ENCODE measurements at regions not wholly inside any gene's neighbourhood (a gene's known extent, or its start where the extent isn't known, plus 50 kb on each side); places are given as distances from the start of the nearest gene placed in this dataset.

GRCh38 chr6:19608546-19608945 is 228.6 kb upstream of the ID4 start (continued):
- TF ChIP-seq ZNF687 (IDR thresholded peaks at IDR 0.05): no peak
- TF ChIP-seq FOS (IDR thresholded peaks at IDR 0.05; ENCODE audit: borderline replicate concordance, extremely low read depth, insufficient read length): no peak
- no peak for TF ChIP-seq USF1 (IDR thresholded peaks at IDR 0.05; ENCODE audit: borderline replicate concordance, extremely low read length, insufficient read depth, low read depth, low read length)
- no peak for TF ChIP-seq CREB1 (IDR thresholded peaks at IDR 0.05; ENCODE audit: low read depth)
- TF ChIP-seq BHLHE40 (IDR thresholded peaks at IDR 0.05; ENCODE audit: borderline replicate concordance in 1 of 2, low read depth in 2 of 2, low read length in 1 of 2): no peak

GRCh38 chr6:19609972-19610641 is 227.1 kb upstream of the ID4 start:
- no peaks in the 10 kb centered on the region for H3K4me1 ChIP-seq (ENCODE audit: control insufficient read depth, insufficient read depth, low read length)
- no peak for DNase-seq (ENCODE audit: low read depth, low spot score)
- intact Hi-C loops (cut with micrococcal nuclease; ENCODE audit: unreplicated experiment) (no loop called here), in situ Hi-C loops (cut with MboI) (no loop called here)
- FAIRE-seq: no peak
- ChIA-PET POLR2A (no interaction called here), CTCF (no interaction called here), SMC1A (ENCODE audit: uncharacterized antibody, unreplicated experiment) (no interaction called here), RAD21 (ENCODE audit: unreplicated experiment) (no interaction called here)
- no peaks in the 10 kb centered on the region for H3K27me3 ChIP-seq (replicated peaks in 1 of 2; ENCODE audit: control insufficient read depth in 2 of 2, insufficient read depth in 2 of 2, low read length in 1 of 2)
- no peaks in the 10 kb centered on the region for H3K79me2 ChIP-seq (ENCODE audit: control insufficient read depth, insufficient read depth, low read length)
- H3K9ac ChIP-seq (ENCODE audit: control insufficient read depth, insufficient read depth, low read length): no peak overlapping the region
- no peak for ATAC-seq
- TF ChIP-seq FOXK2 (IDR thresholded peaks at IDR 0.05) (no peak), YBX1 (IDR thresholded peaks at IDR 0.05) (no peak), IKZF1 (conservative IDR thresholded peaks at IDR 0.05) (no peak), CHD1 (IDR thresholded peaks at IDR 0.05; ENCODE audit: low read depth, low read length) (no peak), JUNB (IDR thresholded peaks at IDR 0.05) (no peak), MXI1 (IDR thresholded peaks at IDR 0.05; ENCODE audit: low read depth, low read length) (no peak), RELA (IDR thresholded peaks at IDR 0.05; ENCODE audit: borderline replicate concordance, partially characterized antibody) (no peak), BACH1 (IDR thresholded peaks at IDR 0.05; ENCODE audit: borderline replicate concordance) (no peak), HDGF (IDR thresholded peaks at IDR 0.05) (no peak), NFYA (IDR thresholded peaks at IDR 0.05; ENCODE audit: borderline replicate concordance, low read depth, low read length) (no peak), CBX5 (IDR thresholded peaks at IDR 0.05; ENCODE audit: low read depth) (no peak), NR2F1 (conservative IDR thresholded peaks at IDR 0.05) (no peak), ASH2L (IDR thresholded peaks at IDR 0.05; ENCODE audit: borderline replicate concordance, low read depth) (no peak), TBL1XR1 (IDR thresholded peaks at IDR 0.05; ENCODE audit: low read depth, low read length) (no peak), SMAD5 (IDR thresholded peaks at IDR 0.05; ENCODE audit: low read depth) (no peak), KAT2A (conservative IDR thresholded peaks at IDR 0.05; ENCODE audit: control insufficient read depth, low read depth, low read length) (no peak), RCOR1 (conservative IDR thresholded peaks at IDR 0.05; ENCODE audit: low read depth, low read length) (no peak)
- H3K27ac ChIP-seq (ENCODE audit: control insufficient read depth, insufficient read depth): no peak overlapping the region
- WGBS (ENCODE audit: insufficient coverage, insufficient replicate concordance, low lambda C conversion rate, missing lambda C conversion rate): 29% methylated on average over 5 of the region's 5 CpGs
- BruUV-seq (replicated peaks): no TSS peak
- H4K20me1 ChIP-seq (ENCODE audit: control insufficient read depth, insufficient read depth): no peaks in the 10 kb centered on the region
- H2AFZ ChIP-seq (ENCODE audit: control insufficient read depth, low read depth, low read length): no peak overlapping the region
- no peak overlapping the region for H3K4me2 ChIP-seq (ENCODE audit: control insufficient read depth, insufficient read depth)
- no peak overlapping the region for H3K4me3 ChIP-seq
- H3K36me3 ChIP-seq (ENCODE audit: control insufficient read depth in 2 of 2, insufficient read depth in 2 of 2, low read length in 1 of 2): no peaks in the 10 kb centered on the region
- H3K9me3 ChIP-seq (replicated peaks; ENCODE audit: control insufficient read depth, insufficient read depth, low read length): no peaks in the 10 kb centered on the region

Measured in GM12878 (cell line).